HEK293 (cell line): ENCODE measurements at regions not wholly inside any gene's neighbourhood (a gene's known extent, or its start where the extent isn't known, plus 50 kb on each side); places are given as distances from the start of the nearest gene placed in this dataset.

ENCODE experiments used
- CTCF ChIA-PET: fragments of 350-600 bp; formaldehyde crosslinking; extraction: SDS; loops from one replicate; lab custom pipeline; 2021; ENCODE audit warnings: antibody characterized with exemption; lab: Yijun Ruan, JAX
- POLR2A ChIA-PET: fragments of 300-600 bp; formaldehyde crosslinking; extraction: SDS; loops from one replicate; lab custom pipeline; 2020; ENCODE audit warnings: antibody characterized with exemption, inconsistent platforms; lab: Yijun Ruan, JAX
- H3K27ac ChIP-seq: fragments of 200-500 bp; sonication (Bioruptor generic); 2 replicates; pipeline ENCODE4 v1.5.1; 2014; ENCODE audit warnings: low read depth, low read length, control low read depth, inconsistent platforms; ENCODE audit errors: extremely low read depth
- H3K36me3 ChIP-seq, 2 experiments: fragments of 200-500 bp in 1 of 2; sonication (Bioruptor generic) in 1 of 2; 1 replicate in 1 of 2; 2 replicates in 1 of 2; pipeline ENCODE4 v1.5.1; 2014 to 2017; ENCODE audit warnings: inconsistent platforms in 2 of 2, low read length in 2 of 2; ENCODE audit not compliant: control insufficient read depth in 2 of 2, insufficient read depth in 1 of 2
- H3K4me1 ChIP-seq: fragments of 200-500 bp; sonication (Bioruptor generic); 2 replicates; pipeline ENCODE4 v1.5.1; 2014; ENCODE audit warnings: mild to moderate bottlenecking, low read length, inconsistent platforms; ENCODE audit not compliant: control insufficient read depth, insufficient read depth
- H3K4me3 ChIP-seq: 2 replicates; pipeline ENCODE4 v1.5.1; 2011; ENCODE audit warnings: low read depth, mild to moderate bottlenecking, control low read depth, low read length, moderate library complexity
- H3K9me3 ChIP-seq: fragments of 200-500 bp; sonication (Bioruptor generic); 2 replicates; pipeline ENCODE4 v1.5.1; 2014; ENCODE audit warnings: low read depth, low read length, inconsistent platforms; ENCODE audit not compliant: control insufficient read depth, insufficient read depth
- HOXC10 ChIP-seq: sonication (generic); formaldehyde crosslinking; IDR thresholded peaks from 2 replicates; pipeline ENCODE4 v1.8.1; 2023; ENCODE audit warnings: mild to moderate bottlenecking, missing genetic modification reagents
- KLF1 ChIP-seq: fragments of 450-650 bp; formaldehyde crosslinking; IDR thresholded peaks from 2 replicates; pipeline ENCODE4 v1.5.1; 2016; ENCODE audit warnings: missing biosample characterization, missing genetic modification characterization
- RBAK ChIP-seq: fragments of 450-650 bp; formaldehyde crosslinking; IDR thresholded peaks from 2 replicates; pipeline ENCODE4 v1.5.1; 2016; ENCODE audit warnings: missing biosample characterization, missing genetic modification characterization
- SP2 ChIP-seq: fragments of 450-650 bp; formaldehyde crosslinking; IDR thresholded peaks from 2 replicates; pipeline ENCODE4 v1.5.1; 2016; ENCODE audit warnings: missing biosample characterization, missing genetic modification characterization
- ZFHX2 ChIP-seq: fragments of 450-650 bp; formaldehyde crosslinking; conservative IDR thresholded peaks from 2 replicates; pipeline ENCODE4 v1.5.1; 2016; ENCODE audit warnings: missing biosample characterization, missing genetic modification characterization
- ZNF132 ChIP-seq: fragments of 450-650 bp; formaldehyde crosslinking; IDR thresholded peaks from 2 replicates; pipeline ENCODE4 v1.5.1; 2017; ENCODE audit warnings: missing biosample characterization, missing genetic modification characterization, borderline replicate concordance
- ZNF155 ChIP-seq: fragments of 450-650 bp; formaldehyde crosslinking; IDR thresholded peaks from 2 replicates; pipeline ENCODE4 v1.5.1; 2016; ENCODE audit warnings: missing biosample characterization, missing genetic modification characterization
- ZNF175 ChIP-seq: fragments of 450-650 bp; formaldehyde crosslinking; IDR thresholded peaks from 2 replicates; pipeline ENCODE4 v1.5.1; 2016; ENCODE audit warnings: missing biosample characterization, missing genetic modification characterization
- ZNF214 ChIP-seq: fragments of 450-650 bp; formaldehyde crosslinking; IDR thresholded peaks from 2 replicates; pipeline ENCODE4 v1.5.1; 2017; ENCODE audit warnings: missing biosample characterization, mild to moderate bottlenecking, missing genetic modification characterization, borderline replicate concordance
- ZNF221 ChIP-seq: fragments of 450-650 bp; formaldehyde crosslinking; IDR thresholded peaks from 2 replicates; pipeline ENCODE4 v1.5.1; 2017; ENCODE audit warnings: missing biosample characterization, missing genetic modification characterization, borderline replicate concordance
- ZNF324 ChIP-seq: fragments of 450-650 bp; formaldehyde crosslinking; IDR thresholded peaks from 2 replicates; pipeline ENCODE4 v1.5.1; 2016; ENCODE audit warnings: missing biosample characterization, missing genetic modification characterization
- ZNF350 ChIP-seq: fragments of 450-650 bp; formaldehyde crosslinking; IDR thresholded peaks from 2 replicates; pipeline ENCODE4 v1.5.0; 2017; ENCODE audit warnings: missing biosample characterization, mild to moderate bottlenecking, missing genetic modification characterization
- ZNF37A ChIP-seq: fragments of 450-650 bp; IDR thresholded peaks from 2 replicates; pipeline ENCODE4 v1.5.1; 2018; ENCODE audit warnings: missing biosample characterization, missing genetic modification characterization
- ZNF426 ChIP-seq: fragments of 450-650 bp; formaldehyde crosslinking; IDR thresholded peaks from 2 replicates; pipeline ENCODE4 v1.5.1; 2017; ENCODE audit warnings: missing biosample characterization, missing genetic modification characterization, mild to moderate bottlenecking, inconsistent platforms, moderate library complexity
- ZNF48 ChIP-seq: fragments of 450-650 bp; formaldehyde crosslinking; IDR thresholded peaks from 2 replicates; pipeline ENCODE4 v1.5.1; 2016; ENCODE audit warnings: missing biosample characterization, missing genetic modification characterization
- ZNF518A ChIP-seq: fragments of 450-650 bp; formaldehyde crosslinking; conservative IDR thresholded peaks from 2 replicates; pipeline ENCODE4 v1.5.1; 2016; ENCODE audit warnings: low read depth, missing biosample characterization, missing genetic modification characterization
- ZNF521 ChIP-seq: fragments of 450-650 bp; formaldehyde crosslinking; IDR thresholded peaks from 2 replicates; pipeline ENCODE4 v1.5.1; 2017; ENCODE audit warnings: missing biosample characterization, mild to moderate bottlenecking, missing genetic modification characterization
- ZNF558 ChIP-seq: fragments of 450-650 bp; formaldehyde crosslinking; IDR thresholded peaks from 2 replicates; pipeline ENCODE4 v1.5.1; 2016; ENCODE audit warnings: missing biosample characterization, missing genetic modification characterization
- ZNF623 ChIP-seq: fragments of 450-650 bp; formaldehyde crosslinking; IDR thresholded peaks from 2 replicates; pipeline ENCODE4 v1.5.1; 2016; ENCODE audit warnings: missing biosample characterization, missing genetic modification characterization
- ZNF776 ChIP-seq: fragments of 450-650 bp; formaldehyde crosslinking; IDR thresholded peaks from 2 replicates; pipeline ENCODE4 v1.5.0; 2017; ENCODE audit warnings: missing biosample characterization, missing genetic modification characterization, borderline replicate concordance
- ZSCAN23 ChIP-seq: fragments of 450-650 bp; formaldehyde crosslinking; IDR thresholded peaks from 2 replicates; pipeline ENCODE4 v1.5.1; 2016; ENCODE audit warnings: missing biosample characterization, missing genetic modification characterization
- TF ChIP-seq, protein P1 (sequence below): fragments of 450-650 bp; formaldehyde crosslinking; IDR thresholded peaks from 2 replicates; pipeline ENCODE4 v1.5.1; 2016; ENCODE audit warnings: missing biosample characterization, missing genetic modification characterization
- TF ChIP-seq, protein P2 (sequence below): fragments of 450-650 bp; formaldehyde crosslinking; IDR thresholded peaks from 2 replicates; pipeline ENCODE4 v1.5.1; 2016; ENCODE audit warnings: missing biosample characterization, missing genetic modification characterization

- Histone ChIP-seq H3K4me3 (no peak overlapping the region), H3K9me3 (no peaks in the 10 kb centered on the region), H3K27ac (no peak overlapping the region), H3K4me1 (no peaks in the 10 kb centered on the region), H3K36me3 (no peaks in the 10 kb centered on the region)
- ChIA-PET CTCF (no interaction called here), POLR2A (no interaction called here)
- TF ChIP-seq ZSCAN23 (tag by site-specific recombination), result no peak
- no peak for TF ChIP-seq ZNF558
- no peak for TF ChIP-seq ZNF623 (tag by site-specific recombination)
- TF ChIP-seq ZNF518A, result no peak
- no peak for TF ChIP-seq RBAK (tag by site-specific recombination)
- no peak for TF ChIP-seq ZFHX2
- no peak for TF ChIP-seq ZNF221 (tag by site-specific recombination)
- no peak for TF ChIP-seq ZNF175 (tag by site-specific recombination)
- TF ChIP-seq ZNF48 (tag by site-specific recombination), result no peak
- no peak for TF ChIP-seq ZNF426 (tag by site-specific recombination)
- no peak for TF ChIP-seq ZNF132 (tag by site-specific recombination)
- no peak for TF ChIP-seq ZNF776 (tag by site-specific recombination)
- TF ChIP-seq ZNF521 (tag by site-specific recombination), result no peak
- TF ChIP-seq ZNF214 (tag by site-specific recombination), result no peak
Measured at GRCh38 chr16:55007504-55007903, 76.8 kb downstream of the IRX5 start.

GRCh38 chr16:55008836-55009510, 78.3 kb downstream of the IRX5 start:
- CTCF ChIA-PET, result interaction anchor here (0.5 to 0.6 kb wide), 2 partner anchors 12 to 25 kb away, joined by 3 to 5 read pairs; no protein-coding TSS in a partner anchor
- Histone ChIP-seq H3K4me3 (no peak overlapping the region), H3K9me3 (no peaks in the 10 kb centered on the region), H3K4me1 (no peaks in the 10 kb centered on the region), H3K36me3 (no peaks in the 10 kb centered on the region), H3K27ac (no peak overlapping the region)
- TF ChIP-seq, protein P1, sequence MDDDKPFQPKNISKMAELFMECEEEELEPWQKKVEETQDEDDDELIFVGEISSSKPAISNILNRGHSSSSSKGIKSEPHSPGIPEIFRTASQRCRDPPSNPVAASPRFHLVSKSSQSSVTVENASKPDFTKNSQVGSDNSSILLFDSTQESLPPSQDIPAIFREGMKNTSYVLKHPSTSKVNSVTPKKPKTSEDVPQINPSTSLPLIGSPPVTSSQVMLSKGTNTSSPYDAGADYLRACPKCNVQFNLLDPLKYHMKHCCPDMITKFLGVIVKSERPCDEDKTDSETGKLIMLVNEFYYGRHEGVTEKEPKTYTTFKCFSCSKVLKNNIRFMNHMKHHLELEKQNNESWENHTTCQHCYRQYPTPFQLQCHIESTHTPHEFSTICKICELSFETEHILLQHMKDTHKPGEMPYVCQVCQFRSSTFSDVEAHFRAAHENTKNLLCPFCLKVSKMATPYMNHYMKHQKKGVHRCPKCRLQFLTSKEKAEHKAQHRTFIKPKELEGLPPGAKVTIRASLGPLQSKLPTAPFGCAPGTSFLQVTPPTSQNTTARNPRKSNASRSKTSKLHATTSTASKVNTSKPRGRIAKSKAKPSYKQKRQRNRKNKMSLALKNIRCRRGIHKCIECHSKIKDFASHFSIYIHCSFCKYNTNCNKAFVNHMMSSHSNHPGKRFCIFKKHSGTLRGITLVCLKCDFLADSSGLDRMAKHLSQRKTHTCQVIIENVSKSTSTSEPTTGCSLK (tag by site-specific recombination), result no peak
- TF ChIP-seq, protein P2, sequence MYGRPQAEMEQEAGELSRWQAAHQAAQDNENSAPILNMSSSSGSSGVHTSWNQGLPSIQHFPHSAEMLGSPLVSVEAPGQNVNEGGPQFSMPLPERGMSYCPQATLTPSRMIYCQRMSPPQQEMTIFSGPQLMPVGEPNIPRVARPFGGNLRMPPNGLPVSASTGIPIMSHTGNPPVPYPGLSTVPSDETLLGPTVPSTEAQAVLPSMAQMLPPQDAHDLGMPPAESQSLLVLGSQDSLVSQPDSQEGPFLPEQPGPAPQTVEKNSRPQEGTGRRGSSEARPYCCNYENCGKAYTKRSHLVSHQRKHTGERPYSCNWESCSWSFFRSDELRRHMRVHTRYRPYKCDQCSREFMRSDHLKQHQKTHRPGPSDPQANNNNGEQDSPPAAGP, result no peak
- TF ChIP-seq SP2 (tag by site-specific recombination) (no peak), ZNF155 (no peak), ZNF37A (tag by site-specific recombination) (no peak), ZNF324 (tag by site-specific recombination) (no peak), KLF1 (tag by site-specific recombination) (no peak), HOXC10 (no peak), ZNF350 (tag by site-specific recombination) (no peak)
- TF ChIP-seq, all 188 proteins: peak for 0
- POLR2A ChIA-PET, result no interaction called here
